ENCODE measurements at regions not wholly inside any gene's neighbourhood (a gene's known extent, or its start where the extent isn't known, plus 50 kb on each side); places are given as distances from the start of the nearest gene placed in this dataset.

- Mint-ChIP-seq H3K36me3 (no peaks in the 10 kb centered on the region), H3K9me3 (ENCODE audit: low read depth) (no peaks in the 10 kb centered on the region), H3K27ac (no peak overlapping the region), H3K27me3 (no peaks in the 10 kb centered on the region), H3K4me3 (no peak overlapping the region), H3K4me1 (no peaks in the 10 kb centered on the region)
- no peak for DNase-seq
- CTCF ChIA-PET, result no interaction called here
- ATAC-seq, result no peak
These were observed 261.4 kb downstream of the GRIN2B start for GRCh38 chr12:13719986-13720385.

- no peak for ATAC-seq
- Mint-ChIP-seq H3K4me3 (no peak overlapping the region), H3K27me3 (no peaks in the 10 kb centered on the region), H3K9me3 (ENCODE audit: low read depth) (no peaks in the 10 kb centered on the region), H3K36me3 (no peaks in the 10 kb centered on the region), H3K27ac (no peak overlapping the region), H3K4me1 (no peaks in the 10 kb centered on the region)
- no peak for DNase-seq
- CTCF ChIA-PET, result no interaction called here
These were observed 263.1 kb downstream of the GRIN2B start for GRCh38 chr12:13718271-13718670.

- Mint-ChIP-seq H3K27ac (no peak overlapping the region), H3K36me3 (no peaks in the 10 kb centered on the region), H3K4me1 (no peaks in the 10 kb centered on the region), H3K9me3 (ENCODE audit: low read depth) (no peaks in the 10 kb centered on the region), H3K27me3 (no peaks in the 10 kb centered on the region), H3K4me3 (no peak overlapping the region)
- CTCF ChIA-PET, result no interaction called here
- ATAC-seq (no peak), DNase-seq (no peak)
These were observed 265.3 kb downstream of the GRIN2B start for GRCh38 chr12:13716119-13716518.

GRCh38 chr12:13713556-13714410 is 267.6 kb downstream of the GRIN2B start:
- Mint-ChIP-seq H3K4me3 (no peak overlapping the region), H3K27me3 (no peaks in the 10 kb centered on the region), H3K36me3 (no peaks in the 10 kb centered on the region), H3K4me1 (no peaks in the 10 kb centered on the region), H3K27ac (no peak overlapping the region), H3K9me3 (ENCODE audit: low read depth) (no peaks in the 10 kb centered on the region)
- no peak for ATAC-seq
- CTCF ChIA-PET, result no interaction called here
- no peak for DNase-seq

DNA sequence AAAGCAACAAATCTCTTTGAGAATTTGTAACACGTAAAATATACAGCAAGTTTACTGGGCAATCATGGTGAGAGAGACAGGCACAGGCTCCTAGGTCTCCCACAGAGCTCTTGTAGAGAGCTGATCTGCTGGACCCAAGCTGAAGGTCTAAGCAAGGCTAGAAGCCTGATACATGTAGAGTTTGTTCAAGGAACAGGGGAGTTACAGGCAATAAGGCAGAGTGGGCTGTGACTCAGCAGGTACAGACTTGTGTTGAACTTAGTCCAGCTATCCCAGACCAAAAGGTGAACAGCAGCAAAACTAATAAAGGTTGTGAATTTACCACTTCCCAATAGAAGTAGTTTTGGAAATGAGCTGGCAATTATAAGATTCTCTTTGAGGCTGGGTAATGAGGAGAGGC is 273.6 kb downstream of the GRIN2B start:
- Mint-ChIP-seq H3K27ac (no peak overlapping the region), H3K9me3 (ENCODE audit: low read depth) (no peaks in the 10 kb centered on the region), H3K4me3 (no peak overlapping the region), H3K4me1 (no peaks in the 10 kb centered on the region), H3K27me3 (no peaks in the 10 kb centered on the region), H3K36me3 (no peaks in the 10 kb centered on the region)
- DNase-seq (no peak), ATAC-seq (no peak)
- CTCF ChIA-PET, result no interaction called here

- Mint-ChIP-seq H3K27me3 (no peaks in the 10 kb centered on the region), H3K36me3 (no peaks in the 10 kb centered on the region), H3K9me3 (ENCODE audit: low read depth) (no peaks in the 10 kb centered on the region), H3K4me1 (no peaks in the 10 kb centered on the region), H3K4me3 (no peak overlapping the region), H3K27ac (no peak overlapping the region)
- no peak for DNase-seq
- CTCF ChIA-PET, result no interaction called here
- no peak for ATAC-seq
These were observed 279.0 kb downstream of the GRIN2B start for GRCh38 chr12:13702381-13702780.

DNA sequence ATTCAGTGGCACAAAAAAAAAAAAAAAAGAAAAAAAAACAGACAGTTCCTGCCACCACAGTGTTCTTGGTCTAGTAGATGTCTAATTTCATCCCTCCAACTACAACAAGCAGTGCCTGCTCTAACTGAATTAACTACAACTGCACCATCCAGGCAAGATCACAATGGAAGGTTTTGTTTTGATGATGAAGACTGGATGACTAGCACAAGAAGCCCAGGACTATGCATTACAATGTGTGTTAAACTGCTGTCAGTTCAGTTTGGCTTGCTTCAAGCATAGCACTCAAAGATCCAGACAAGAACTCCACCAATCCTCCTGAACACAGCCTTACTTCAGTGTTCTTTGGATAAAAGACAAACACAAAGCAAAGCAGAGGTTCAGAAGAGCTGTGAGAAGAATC is 279.9 kb downstream of the GRIN2B start:
- no peaks in the 10 kb centered on the region for H3K27me3 Mint-ChIP-seq
- H3K27ac Mint-ChIP-seq, result no peak overlapping the region
- H3K36me3 Mint-ChIP-seq, result no peaks in the 10 kb centered on the region
- no peaks in the 10 kb centered on the region for H3K9me3 Mint-ChIP-seq (ENCODE audit: low read depth)
- no peak for DNase-seq
- H3K4me1 Mint-ChIP-seq, result no peaks in the 10 kb centered on the region
- ATAC-seq, result no peak
- CTCF ChIA-PET, result no interaction called here
- no peak overlapping the region for H3K4me3 Mint-ChIP-seq

GRCh38 chr12:13697973-13698372 is 283.4 kb downstream of the GRIN2B start:
- Mint-ChIP-seq H3K36me3 (no peaks in the 10 kb centered on the region), H3K4me1 (no peaks in the 10 kb centered on the region), H3K27ac (no peak overlapping the region), H3K9me3 (ENCODE audit: low read depth) (no peaks in the 10 kb centered on the region), H3K4me3 (no peak overlapping the region), H3K27me3 (no peaks in the 10 kb centered on the region)
- CTCF ChIA-PET, result no interaction called here
- ATAC-seq (no peak), DNase-seq (no peak)

DNA sequence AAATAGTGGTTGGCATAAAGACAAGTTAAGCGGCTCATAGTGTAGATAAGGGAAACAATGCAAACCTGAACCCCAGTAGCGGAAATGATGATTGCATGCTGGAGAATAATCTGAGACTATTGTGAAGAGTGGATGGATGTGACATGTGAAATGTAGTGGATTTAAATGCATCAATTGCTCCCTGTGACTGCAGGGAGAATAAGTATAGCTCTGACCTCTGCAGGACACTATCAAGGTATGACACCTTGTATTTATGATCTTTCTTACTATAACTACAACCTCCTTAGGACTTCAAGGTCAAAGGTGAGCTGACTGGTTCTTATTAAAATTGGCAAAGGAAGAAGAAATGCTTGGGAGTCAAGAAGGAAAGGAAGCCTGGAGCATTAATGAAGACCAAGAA is 285.6 kb downstream of the GRIN2B start:
- Mint-ChIP-seq H3K9me3 (ENCODE audit: low read depth) (no peaks in the 10 kb centered on the region), H3K27ac (no peak overlapping the region), H3K4me3 (no peak overlapping the region), H3K27me3 (no peaks in the 10 kb centered on the region), H3K4me1 (no peaks in the 10 kb centered on the region), H3K36me3 (no peaks in the 10 kb centered on the region)
- no peak for DNase-seq
- no peak for ATAC-seq
- CTCF ChIA-PET, result no interaction called here

- DNase-seq (no peak), ATAC-seq (no peak)
- Mint-ChIP-seq H3K4me1 (no peaks in the 10 kb centered on the region), H3K27me3 (no peaks in the 10 kb centered on the region), H3K27ac (no peak overlapping the region), H3K36me3 (no peaks in the 10 kb centered on the region), H3K9me3 (ENCODE audit: low read depth) (no peaks in the 10 kb centered on the region), H3K4me3 (no peak overlapping the region)
- CTCF ChIA-PET, result no interaction called here
These were observed 289.1 kb downstream of the GRIN2B start for GRCh38 chr12:13692332-13692731.

- no peak for ATAC-seq
- H3K4me3 Mint-ChIP-seq, result no peak overlapping the region
- H3K27ac Mint-ChIP-seq, result no peak overlapping the region
These were observed 289.8 kb downstream of the GRIN2B start for GRCh38 chr12:13691598-13691997.

DNA sequence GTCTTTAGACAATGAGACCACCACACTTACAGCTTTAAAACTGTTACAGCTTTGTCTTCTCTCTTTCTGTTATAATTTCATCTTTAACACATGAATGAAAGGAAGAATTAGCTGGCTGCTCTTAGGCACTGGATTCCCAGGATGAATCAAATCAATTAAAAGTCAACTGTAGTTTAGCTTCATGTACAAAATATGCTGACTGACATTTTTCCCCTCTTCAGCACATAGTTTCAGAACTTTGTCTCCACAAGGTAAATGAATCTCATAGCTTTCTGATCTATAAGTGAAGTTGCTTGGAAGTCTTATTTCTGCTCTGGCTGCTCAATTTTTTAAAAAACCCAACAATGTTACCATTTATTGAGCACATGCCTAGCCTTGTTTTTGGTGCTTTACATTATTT is 293.8 kb downstream of the GRIN2B start:
- CTCF ChIA-PET, result no interaction called here
- Mint-ChIP-seq H3K27me3 (no peaks in the 10 kb centered on the region), H3K36me3 (no peaks in the 10 kb centered on the region), H3K4me3 (no peak overlapping the region), H3K27ac (no peak overlapping the region), H3K9me3 (ENCODE audit: low read depth) (no peaks in the 10 kb centered on the region), H3K4me1 (no peaks in the 10 kb centered on the region)
- DNase-seq, result no peak
- no peak for ATAC-seq

More at GRCh38 chr12:13691598-13691997, 289.8 kb downstream of the GRIN2B start:
- Mint-ChIP-seq H3K4me1 (no peaks in the 10 kb centered on the region), H3K9me3 (ENCODE audit: low read depth) (no peaks in the 10 kb centered on the region), H3K27me3 (no peaks in the 10 kb centered on the region), H3K36me3 (no peaks in the 10 kb centered on the region)
- DNase-seq, result no peak
- CTCF ChIA-PET, result no interaction called here

- Mint-ChIP-seq H3K4me1 (no peaks in the 10 kb centered on the region), H3K27ac (no peak overlapping the region), H3K36me3 (no peaks in the 10 kb centered on the region), H3K9me3 (ENCODE audit: low read depth) (no peaks in the 10 kb centered on the region), H3K4me3 (no peak overlapping the region), H3K27me3 (no peaks in the 10 kb centered on the region)
- CTCF ChIA-PET, result no interaction called here
- ATAC-seq, result no peak
- DNase-seq, result no peak
These were observed 295.1 kb downstream of the GRIN2B start for GRCh38 chr12:13686260-13686659.

GRCh38 chr12:13680916-13681315 is 300.5 kb downstream of the GRIN2B start:
- no peaks in the 10 kb centered on the region for H3K4me1 Mint-ChIP-seq
- H3K4me3 Mint-ChIP-seq, result no peak overlapping the region
- no peak overlapping the region for H3K27ac Mint-ChIP-seq
- CTCF ChIA-PET, result no interaction called here
- no peak for ATAC-seq
- H3K27me3 Mint-ChIP-seq, result no peaks in the 10 kb centered on the region
- no peaks in the 10 kb centered on the region for H3K9me3 Mint-ChIP-seq (ENCODE audit: low read depth)
- DNase-seq, result no peak
- no peaks in the 10 kb centered on the region for H3K36me3 Mint-ChIP-seq

DNA sequence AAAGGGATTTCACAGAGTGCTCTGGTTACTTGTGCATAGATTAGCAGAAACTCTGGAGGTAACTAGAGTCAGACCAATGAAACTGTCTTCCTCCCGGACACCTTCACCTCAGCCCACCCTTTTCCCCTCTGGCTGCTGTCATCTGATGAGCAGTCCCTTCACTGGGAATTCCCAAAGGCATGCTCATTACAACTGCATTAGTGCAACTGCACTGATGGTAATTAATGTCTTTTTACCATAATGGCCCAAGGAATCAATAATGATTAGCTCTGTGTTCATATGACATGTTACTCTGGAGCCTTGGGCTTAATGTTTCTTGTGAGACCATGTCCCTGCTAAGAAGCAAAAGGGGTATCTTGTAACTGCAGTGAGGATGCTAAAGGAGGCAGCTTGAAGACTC is 304.5 kb downstream of the GRIN2B start:
- no peaks in the 10 kb centered on the region for H3K36me3 Mint-ChIP-seq
- H3K9me3 Mint-ChIP-seq (ENCODE audit: low read depth), result no peaks in the 10 kb centered on the region
- CTCF ChIA-PET, result no interaction called here
- DNase-seq (no peak), ATAC-seq (no peak)
- H3K27ac Mint-ChIP-seq, result no peak overlapping the region
- no peaks in the 10 kb centered on the region for H3K4me1 Mint-ChIP-seq
- H3K27me3 Mint-ChIP-seq, result peaks cover 4% of the 10 kb centered on the region
- H3K4me3 Mint-ChIP-seq, result no peak overlapping the region
